Vagina (tissue), 2 donors: ENCODE measurements at regions not wholly inside any gene's neighbourhood (a gene's known extent, or its start where the extent isn't known, plus 50 kb on each side); places are given as distances from the start of the nearest gene placed in this dataset.
"Not testable (repeated sequence)": the region's sequence is repeated elsewhere in the genome, so short reads cannot be mapped to it uniquely, and the experiment has no call there.

Experiments used
- DNase-seq, 2 donors: peaks; one replicate each; pipeline ENCODE4 v3.0.0-alpha.2; 2017; ENCODE audit errors: extremely low spot score in 2 of 2
- H3K27ac ChIP-seq: fragments of 200-600 bp; sonication (generic); one replicate; pipeline ENCODE4 v1.5.1; 2019
- H3K27me3 ChIP-seq: fragments of 200-600 bp; sonication (generic); one replicate; pipeline ENCODE4 v1.5.1; 2019
- H3K36me3 ChIP-seq, 2 donors: fragments of 200-600 bp; sonication (generic); one replicate each; pipeline ENCODE4 v1.5.1; 2017 to 2019
- H3K4me1 ChIP-seq: fragments of 200-600 bp; sonication (generic); one replicate; pipeline ENCODE4 v1.5.1; 2019
- H3K4me3 ChIP-seq, 2 donors: fragments of 200-600 bp; sonication (generic); 1 replicate in 1 of 2; 2 replicates in 1 of 2; pipeline ENCODE4 v1.5.1; 2016 to 2019
- H3K9me3 ChIP-seq: fragments of 200-600 bp; sonication (generic); one replicate; pipeline ENCODE4 v1.5.1; 2019
- CTCF ChIP-seq, 3 experiments: fragments of 450-650 bp in 2 of 3; fragments of 200-600 bp in 1 of 3; sonication (generic) in 1 of 3; IDR thresholded peaks; one replicate each; pipeline ENCODE4 v1.5.1; 2017 to 2019; ENCODE audit warnings: antibody characterized with exemption in 3 of 3, mild to moderate bottlenecking in 2 of 3, moderate library complexity in 2 of 3
- POLR2A ChIP-seq, 2 donors: fragments of 450-650 bp; IDR thresholded peaks; one replicate each; pipeline ENCODE4 v1.6.1; 2017; ENCODE audit warnings: antibody characterized with exemption in 2 of 2, mild to moderate bottlenecking in 2 of 2, moderate library complexity in 2 of 2
- POLR2AphosphoS5 ChIP-seq, 2 donors: sonication (generic); formaldehyde crosslinking; IDR thresholded peaks; one replicate each; pipeline ENCODE4 v1.9.0; 2017; ENCODE audit warnings: antibody characterized with exemption in 2 of 2, mild to moderate bottlenecking in 2 of 2, low read depth in 1 of 2; ENCODE audit not compliant: insufficient read depth in 1 of 2
- intact Hi-C: fragments of 100-400 bp; cut with DNase I; formaldehyde crosslinking; loops from one replicate; pipeline ENCODE4 v1.15.1; 2023

DNA sequence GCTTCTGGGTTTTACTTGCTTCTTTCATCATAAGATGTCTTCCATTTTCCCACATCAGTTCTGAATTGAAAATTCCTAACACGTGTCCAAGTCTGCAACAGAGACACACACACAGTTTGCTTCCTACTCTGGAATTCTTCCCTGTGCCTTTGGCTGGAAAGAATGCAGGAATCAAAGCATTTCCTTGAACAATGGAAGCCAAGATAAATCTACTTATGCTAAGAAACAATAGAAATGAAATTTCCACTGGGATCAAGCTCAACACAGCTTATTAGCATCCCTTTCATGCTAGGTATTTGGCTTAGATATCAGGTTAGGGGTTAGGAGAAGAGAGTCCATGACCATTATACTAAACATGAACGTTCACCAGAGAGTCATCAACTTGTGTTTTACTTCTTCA is 101.1 kb upstream of the SCAF8 start:
- Histone ChIP-seq H3K4me3 (no peak overlapping the region), H3K36me3 (no peaks in the 10 kb centered on the region), H3K27me3 (no peaks in the 10 kb centered on the region), H3K9me3 (no peaks in the 10 kb centered on the region), H3K27ac (no peak overlapping the region), H3K4me1 (no peaks in the 10 kb centered on the region)
- no peak for DNase-seq
- intact Hi-C loops: no loop called here
- TF ChIP-seq CTCF (IDR thresholded peaks at IDR 0.05) (no peak), POLR2A (IDR thresholded peaks at IDR 0.05) (no peak), POLR2AphosphoS5 (IDR thresholded peaks at IDR 0.05; ENCODE audit: insufficient read depth in 1 of 2, low read depth in 1 of 2) (no peak)

GRCh38 chr6:154637392-154637791 is 95.8 kb upstream of the SCAF8 start:
- TF ChIP-seq CTCF (IDR thresholded peaks at IDR 0.05): no peak
- TF ChIP-seq POLR2AphosphoS5 (IDR thresholded peaks at IDR 0.05; ENCODE audit: insufficient read depth in 1 of 2, low read depth in 1 of 2): no peak
- no peak for TF ChIP-seq POLR2A (IDR thresholded peaks at IDR 0.05)
- DNase-seq: no peak
- intact Hi-C loops: no loop called here
- Histone ChIP-seq H3K27me3 (no peaks in the 10 kb centered on the region), H3K36me3 (no peaks in the 10 kb centered on the region), H3K4me1 (no peaks in the 10 kb centered on the region), H3K27ac (no peak overlapping the region), H3K4me3 (no peak overlapping the region), H3K9me3 (no peaks in the 10 kb centered on the region)

DNA sequence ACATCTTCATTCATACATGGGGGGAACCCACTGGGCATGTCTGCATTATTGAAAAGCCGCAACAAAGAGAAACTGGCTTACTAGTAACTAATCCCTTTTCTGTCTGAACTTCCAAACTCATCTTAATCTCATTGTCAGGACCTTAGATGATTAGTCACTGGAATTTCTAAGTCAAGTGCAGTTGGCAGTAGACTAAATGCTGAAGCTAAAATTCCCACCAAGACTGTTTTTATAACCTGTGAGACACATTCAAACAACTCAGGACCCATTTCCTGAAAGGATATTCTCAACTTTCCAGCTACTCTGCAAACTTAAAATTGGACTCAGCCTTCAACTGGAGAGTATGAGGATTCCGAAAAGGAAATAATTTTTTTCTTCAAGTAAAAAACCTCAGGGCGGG is 94.8 kb upstream of the SCAF8 start:
- Histone ChIP-seq H3K9me3 (no peaks in the 10 kb centered on the region), H3K36me3 (no peaks in the 10 kb centered on the region), H3K4me3 (no peak overlapping the region), H3K27me3 (no peaks in the 10 kb centered on the region), H3K4me1 (no peaks in the 10 kb centered on the region), H3K27ac (no peak overlapping the region)
- DNase-seq: no peak
- intact Hi-C loops: no loop called here
- TF ChIP-seq CTCF (IDR thresholded peaks at IDR 0.05) (no peak), POLR2AphosphoS5 (IDR thresholded peaks at IDR 0.05; ENCODE audit: insufficient read depth in 1 of 2, low read depth in 1 of 2) (no peak)

GRCh38 chr6:154639196-154639595 is 94.0 kb upstream of the SCAF8 start:
- H3K36me3 ChIP-seq, H3K4me1 ChIP-seq, H3K27ac ChIP-seq, H3K4me3 ChIP-seq, intact Hi-C loops, H3K9me3 ChIP-seq, DNase-seq, H3K27me3 ChIP-seq: not testable (repeated sequence)

GRCh38 chr6:154648188-154648887 is 84.9 kb upstream of the SCAF8 start:
- no peak for TF ChIP-seq POLR2A (IDR thresholded peaks at IDR 0.05)
- TF ChIP-seq POLR2AphosphoS5 (IDR thresholded peaks at IDR 0.05; ENCODE audit: insufficient read depth in 1 of 2, low read depth in 1 of 2): no peak
- no peak for TF ChIP-seq CTCF (IDR thresholded peaks at IDR 0.05)

More at GRCh38 chr6:154648188-154648887, 84.9 kb upstream of the SCAF8 start:
- H3K36me3 ChIP-seq: no peaks in the 10 kb centered on the region
- no peaks in the 10 kb centered on the region for H3K4me1 ChIP-seq
- no peaks in the 10 kb centered on the region for H3K9me3 ChIP-seq
- no peak overlapping the region for H3K4me3 ChIP-seq
- intact Hi-C loops: no loop called here
- no peak for DNase-seq
- H3K27ac ChIP-seq: no peak overlapping the region
- no peaks in the 10 kb centered on the region for H3K27me3 ChIP-seq
